Fibroblast of skin of left biceps (primary cell): ENCODE measurements at regions not wholly inside any gene's neighbourhood (a gene's known extent, or its start where the extent isn't known, plus 50 kb on each side); places are given as distances from the start of the nearest gene placed in this dataset.

Experiments used
- DNase-seq, 2 experiments: peaks; one replicate each; pipeline ENCODE4 v3.0.0-alpha.2; 2013; ENCODE audit warnings: low read depth in 2 of 2

GRCh38 chr4:167492007-167492406 lies 257.7 kb upstream of the SPOCK3 start:
- DNase-seq, result no peak

- no peak for DNase-seq
Measured at GRCh38 chr4:167509551-167509950, 275.3 kb upstream of the SPOCK3 start.

GRCh38 chr4:167524091-167524490 lies 289.8 kb upstream of the SPOCK3 start:
- DNase-seq, result no peak

- no peak for DNase-seq
Measured at GRCh38 chr4:167537761-167538160, 303.5 kb upstream of the SPOCK3 start.

- no peak for DNase-seq
Measured at GRCh38 chr4:167541286-167541685, 307.0 kb upstream of the SPOCK3 start.

GRCh38 chr4:167544391-167544790 lies 310.1 kb upstream of the SPOCK3 start:
- peak in 1 of 2 experiments; percentile 1 for DNase-seq

GRCh38 chr4:167550021-167550420 lies 315.7 kb upstream of the SPOCK3 start:
- DNase-seq, result no peak

- DNase-seq, result no peak
Measured at GRCh38 chr4:167555338-167556022, 321.2 kb upstream of the SPOCK3 start.

- DNase-seq, result no peak
Measured at GRCh38 chr4:167578906-167579305, 344.6 kb upstream of the SPOCK3 start.

- DNase-seq, result no peak
Measured at GRCh38 chr4:167581449-167581965, 347.2 kb upstream of the SPOCK3 start.

GRCh38 chr4:167587361-167587760 lies 353.1 kb upstream of the SPOCK3 start:
- DNase-seq, result no peak

GRCh38 chr4:167595898-167596297 lies 361.6 kb upstream of the SPOCK3 start:
- no peak for DNase-seq

GRCh38 chr4:167602157-167602556 lies 367.9 kb upstream of the SPOCK3 start:
- DNase-seq, result no peak

GRCh38 chr4:167606551-167606950 lies 372.3 kb upstream of the SPOCK3 start:
- no peak for DNase-seq

GRCh38 chr4:167613381-167613780 lies 379.1 kb upstream of the SPOCK3 start:
- DNase-seq, result no peak

- DNase-seq, result peak; percentile 3 to 10
Measured at GRCh38 chr4:167614866-167615265, 380.6 kb upstream of the SPOCK3 start.

GRCh38 chr4:167616476-167616875 lies 382.2 kb upstream of the SPOCK3 start:
- DNase-seq, result peak; percentile 24 to 33

GRCh38 chr4:167622481-167623240 lies 388.4 kb upstream of the SPOCK3 start:
- DNase-seq, result peak; percentile 19

- no peak for DNase-seq
Measured at GRCh38 chr4:167623241-167623572, 388.9 kb upstream of the SPOCK3 start.

GRCh38 chr4:167629272-167629671 lies 395.0 kb upstream of the SPOCK3 start:
- DNase-seq, result no peak

- DNase-seq, result no peak
Measured at GRCh38 chr4:167642250-167642649, 408.0 kb upstream of the SPOCK3 start.

- no peak for DNase-seq
Measured at GRCh38 chr4:167645358-167645757, 411.1 kb upstream of the SPOCK3 start.

GRCh38 chr4:167652267-167652666 lies 418.0 kb upstream of the SPOCK3 start:
- no peak for DNase-seq
